ENCODE measurements at regions not wholly inside any gene's neighbourhood (a gene's known extent, or its start where the extent isn't known, plus 50 kb on each side); places are given as distances from the start of the nearest gene placed in this dataset.

DNA sequence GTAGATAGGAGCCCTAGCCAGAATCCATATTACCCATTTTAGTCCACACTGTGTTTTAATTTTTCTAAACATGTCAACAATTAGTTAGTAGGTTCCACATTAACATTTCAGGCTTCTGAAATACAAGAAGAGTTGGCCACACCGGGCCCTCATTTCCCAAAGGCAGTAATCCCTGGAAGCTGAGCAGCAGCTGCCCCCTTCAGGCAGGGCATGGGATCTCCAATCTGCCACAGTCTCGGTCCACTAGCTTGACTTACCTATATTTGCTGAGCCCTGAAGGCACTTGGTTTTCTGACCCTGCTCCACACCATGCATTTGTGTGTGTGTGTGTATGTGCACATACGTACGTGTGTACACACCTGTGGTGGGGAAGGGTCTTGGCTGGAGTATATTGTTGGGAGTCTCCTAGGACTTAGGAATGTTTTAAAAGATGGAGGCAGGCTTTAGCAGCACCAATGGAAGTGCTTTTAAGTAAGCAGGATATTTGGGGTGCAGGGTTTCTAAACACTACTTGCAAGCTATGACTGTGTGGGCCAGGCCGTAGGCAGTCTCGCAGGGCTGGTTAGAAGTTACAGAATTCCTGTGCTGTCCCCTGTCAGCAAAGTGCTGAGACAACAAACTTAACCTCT, 71.2 kb upstream of the SOX14 start:
- H3K9me3 Mint-ChIP-seq = peaks cover 3% of the 10 kb centered on the region
- no peaks in the 10 kb centered on the region for H3K4me1 ChIP-seq (ENCODE audit: insufficient read depth, low read length)
- H3K27me3 Mint-ChIP-seq = no peaks in the 10 kb centered on the region
- no peaks in the 10 kb centered on the region for H3K36me3 Mint-ChIP-seq (ENCODE audit: low read depth)
- TF ChIP-seq, protein P1, sequence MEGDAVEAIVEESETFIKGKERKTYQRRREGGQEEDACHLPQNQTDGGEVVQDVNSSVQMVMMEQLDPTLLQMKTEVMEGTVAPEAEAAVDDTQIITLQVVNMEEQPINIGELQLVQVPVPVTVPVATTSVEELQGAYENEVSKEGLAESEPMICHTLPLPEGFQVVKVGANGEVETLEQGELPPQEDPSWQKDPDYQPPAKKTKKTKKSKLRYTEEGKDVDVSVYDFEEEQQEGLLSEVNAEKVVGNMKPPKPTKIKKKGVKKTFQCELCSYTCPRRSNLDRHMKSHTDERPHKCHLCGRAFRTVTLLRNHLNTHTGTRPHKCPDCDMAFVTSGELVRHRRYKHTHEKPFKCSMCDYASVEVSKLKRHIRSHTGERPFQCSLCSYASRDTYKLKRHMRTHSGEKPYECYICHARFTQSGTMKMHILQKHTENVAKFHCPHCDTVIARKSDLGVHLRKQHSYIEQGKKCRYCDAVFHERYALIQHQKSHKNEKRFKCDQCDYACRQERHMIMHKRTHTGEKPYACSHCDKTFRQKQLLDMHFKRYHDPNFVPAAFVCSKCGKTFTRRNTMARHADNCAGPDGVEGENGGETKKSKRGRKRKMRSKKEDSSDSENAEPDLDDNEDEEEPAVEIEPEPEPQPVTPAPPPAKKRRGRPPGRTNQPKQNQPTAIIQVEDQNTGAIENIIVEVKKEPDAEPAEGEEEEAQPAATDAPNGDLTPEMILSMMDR (IDR thresholded peaks at IDR 0.05) = no peak
- H3K4me1 Mint-ChIP-seq (ENCODE audit: low read depth) = no peaks in the 10 kb centered on the region
- no peak overlapping the region for H3K27ac Mint-ChIP-seq
- ChIA-PET CTCF (no interaction called here), POLR2A (no interaction called here)
- intact Hi-C loops (cut with DNase I, micrococcal nuclease) = no loop called here
- ATAC-seq (ENCODE audit: poor library complexity) = no peak
- no peak overlapping the region for H3K4me3 Mint-ChIP-seq
- H3K9me3 ChIP-seq (ENCODE audit: control insufficient read depth in 1 of 2, insufficient read depth in 1 of 2, low read length in 2 of 2) = peaks cover 0 to 4% of the 10 kb centered on the region in 2 experiments
- no peaks in the 10 kb centered on the region for H3K27me3 ChIP-seq (ENCODE audit: control insufficient read depth in 1 of 2, insufficient read depth in 2 of 2, low read length in 2 of 2)
- H3K27ac ChIP-seq (ENCODE audit: low read depth in 1 of 2, low read length in 2 of 2) = no peak overlapping the region
- no peak overlapping the region for H3K4me3 ChIP-seq (ENCODE audit: low read length)
- no peak for DNase-seq
- H3K36me3 ChIP-seq (ENCODE audit: insufficient read depth, low read length) = no peaks in the 10 kb centered on the region

DNA sequence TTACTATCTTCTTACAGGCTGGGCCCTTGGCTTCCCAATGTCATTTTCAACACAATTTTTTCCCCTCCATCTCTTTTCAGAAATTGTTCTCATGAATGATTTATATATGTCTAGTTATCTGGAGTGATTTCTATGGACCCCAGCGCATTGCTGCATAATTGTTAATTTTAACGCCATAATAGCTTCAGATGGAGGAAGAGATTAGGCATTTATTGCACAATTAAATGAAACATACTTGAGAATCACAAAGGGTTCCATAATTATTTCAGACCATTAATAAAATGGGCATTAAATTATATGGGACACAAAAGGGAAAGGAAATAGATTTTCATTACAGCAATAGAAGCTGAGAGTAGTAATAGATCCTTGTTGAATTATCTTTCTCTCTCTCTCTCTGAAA, 70.3 kb upstream of the SOX14 start:
- Mint-ChIP-seq H3K27ac (no peak overlapping the region), H3K9me3 (peaks cover 3% of the 10 kb centered on the region), H3K4me1 (ENCODE audit: low read depth) (no peaks in the 10 kb centered on the region), H3K4me3 (no peak overlapping the region), H3K36me3 (ENCODE audit: low read depth) (no peaks in the 10 kb centered on the region), H3K27me3 (no peaks in the 10 kb centered on the region)
- intact Hi-C loops (cut with DNase I, micrococcal nuclease) = no loop called here
- H3K4me1 ChIP-seq (ENCODE audit: insufficient read depth, low read length) = no peaks in the 10 kb centered on the region
- DNase-seq (no peak), ATAC-seq (ENCODE audit: poor library complexity) (no peak)
- TF ChIP-seq, protein P1 (IDR thresholded peaks at IDR 0.05) = no peak
- no peaks in the 10 kb centered on the region for H3K36me3 ChIP-seq (ENCODE audit: insufficient read depth, low read length)
- no peaks in the 10 kb centered on the region for H3K27me3 ChIP-seq (ENCODE audit: control insufficient read depth in 1 of 2, insufficient read depth in 2 of 2, low read length in 2 of 2)
- H3K9me3 ChIP-seq (ENCODE audit: control insufficient read depth in 1 of 2, insufficient read depth in 1 of 2, low read length in 2 of 2) = peaks cover 0 to 5% of the 10 kb centered on the region in 2 experiments
- no peak overlapping the region for H3K27ac ChIP-seq (ENCODE audit: low read depth in 1 of 2, low read length in 2 of 2)
- no peak overlapping the region for H3K4me3 ChIP-seq (ENCODE audit: low read length)
- CTCF ChIA-PET = no interaction called here
- POLR2A ChIA-PET = no interaction called here

DNA sequence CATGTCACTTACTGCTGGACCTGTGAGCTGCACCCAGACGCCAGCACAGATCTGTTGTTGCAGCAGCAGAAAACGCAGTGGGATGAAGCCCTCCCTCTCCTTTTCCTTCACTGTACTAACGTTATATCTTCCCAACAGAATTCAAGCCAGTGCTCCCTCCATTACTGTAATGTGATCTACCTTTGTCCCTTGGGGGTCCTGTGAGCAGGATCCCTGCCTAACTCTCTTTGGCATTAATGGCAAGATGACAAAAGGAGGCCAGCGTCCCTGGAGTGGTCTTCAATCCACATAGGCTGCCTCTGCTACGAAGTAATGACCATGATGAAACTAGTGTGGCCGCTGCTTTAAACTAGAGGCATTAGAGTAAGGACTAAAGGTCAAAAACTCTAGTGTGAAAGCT, 69.3 kb upstream of the SOX14 start:
- no peak for ATAC-seq (ENCODE audit: poor library complexity)
- H3K27me3 Mint-ChIP-seq = no peaks in the 10 kb centered on the region
- no peaks in the 10 kb centered on the region for H3K4me1 ChIP-seq (ENCODE audit: insufficient read depth, low read length)
- H3K36me3 Mint-ChIP-seq (ENCODE audit: low read depth) = no peaks in the 10 kb centered on the region
- H3K36me3 ChIP-seq (ENCODE audit: insufficient read depth, low read length) = no peaks in the 10 kb centered on the region
- H3K4me1 Mint-ChIP-seq (ENCODE audit: low read depth) = no peaks in the 10 kb centered on the region
- no peak for DNase-seq
- H3K27ac ChIP-seq (ENCODE audit: low read depth in 1 of 2, low read length in 2 of 2) = no peak overlapping the region
- intact Hi-C loops (cut with DNase I, micrococcal nuclease) = no loop called here
- POLR2A ChIA-PET = no interaction called here
- H3K9me3 ChIP-seq (ENCODE audit: control insufficient read depth in 1 of 2, insufficient read depth in 1 of 2, low read length in 2 of 2) = peaks cover 0 to 5% of the 10 kb centered on the region in 2 experiments
- CTCF ChIA-PET = no interaction called here
- no peak overlapping the region for H3K27ac Mint-ChIP-seq
- no peaks in the 10 kb centered on the region for H3K27me3 ChIP-seq (ENCODE audit: control insufficient read depth in 1 of 2, insufficient read depth in 2 of 2, low read length in 2 of 2)
- TF ChIP-seq, protein P1 (IDR thresholded peaks at IDR 0.05) = no peak
- H3K4me3 ChIP-seq (ENCODE audit: low read length) = no peak overlapping the region
- H3K4me3 Mint-ChIP-seq = no peak overlapping the region
- peaks cover 5% of the 10 kb centered on the region for H3K9me3 Mint-ChIP-seq

Measured in CD4-positive, alpha-beta T cell (primary cell).